WERI-Rb-1 (cell line): ENCODE measurements at regions not wholly inside any gene's neighbourhood (a gene's known extent, or its start where the extent isn't known, plus 50 kb on each side); places are given as distances from the start of the nearest gene placed in this dataset.

Experiments used
- DNase-seq: peaks from one replicate; pipeline ENCODE4 v3.0.0-alpha.2; 2020
- H3K27ac ChIP-seq: fragments of 250-450 bp; sonication (Bioruptor Pico); 2 replicates; pipeline ENCODE4 v1.5.1; 2020; ENCODE audit warnings: mild to moderate bottlenecking, moderate library complexity
- H3K27me3 ChIP-seq: fragments of 250-450 bp; sonication (Bioruptor Pico); 2 replicates; pipeline ENCODE4 v1.5.1; 2021; ENCODE audit warnings: mild to moderate bottlenecking, low read depth, moderate library complexity; ENCODE audit not compliant: insufficient read depth, severe bottlenecking
- H3K36me3 ChIP-seq: fragments of 250-450 bp; sonication (Bioruptor Pico); 2 replicates; pipeline ENCODE4 v1.5.1; 2020; ENCODE audit warnings: mild to moderate bottlenecking, moderate library complexity
- H3K4me3 ChIP-seq: 2 replicates; pipeline ENCODE4 v1.5.1; 2011; ENCODE audit warnings: low read depth, mild to moderate bottlenecking, control low read depth, low read length
- H3K9me3 ChIP-seq: fragments of 250-450 bp; sonication (Bioruptor Pico); 2 replicates; pipeline ENCODE4 v1.5.1; 2021; ENCODE audit warnings: mild to moderate bottlenecking, moderate library complexity; ENCODE audit not compliant: severe bottlenecking
- TF ChIP-seq, protein P1 (sequence below): IDR thresholded peaks from 2 replicates; pipeline ENCODE4 v1.5.1; 2011; ENCODE audit warnings: low read depth, mild to moderate bottlenecking, control low read depth, inconsistent platforms, low read length

GRCh38 chr6:128631031-128631430, 110.6 kb upstream of the PTPRK start:
- no peak overlapping the region for H3K27ac ChIP-seq
- H3K9me3 ChIP-seq: no peaks in the 10 kb centered on the region
- no peak for DNase-seq
- H3K27me3 ChIP-seq: no peaks in the 10 kb centered on the region
- TF ChIP-seq, protein P1, sequence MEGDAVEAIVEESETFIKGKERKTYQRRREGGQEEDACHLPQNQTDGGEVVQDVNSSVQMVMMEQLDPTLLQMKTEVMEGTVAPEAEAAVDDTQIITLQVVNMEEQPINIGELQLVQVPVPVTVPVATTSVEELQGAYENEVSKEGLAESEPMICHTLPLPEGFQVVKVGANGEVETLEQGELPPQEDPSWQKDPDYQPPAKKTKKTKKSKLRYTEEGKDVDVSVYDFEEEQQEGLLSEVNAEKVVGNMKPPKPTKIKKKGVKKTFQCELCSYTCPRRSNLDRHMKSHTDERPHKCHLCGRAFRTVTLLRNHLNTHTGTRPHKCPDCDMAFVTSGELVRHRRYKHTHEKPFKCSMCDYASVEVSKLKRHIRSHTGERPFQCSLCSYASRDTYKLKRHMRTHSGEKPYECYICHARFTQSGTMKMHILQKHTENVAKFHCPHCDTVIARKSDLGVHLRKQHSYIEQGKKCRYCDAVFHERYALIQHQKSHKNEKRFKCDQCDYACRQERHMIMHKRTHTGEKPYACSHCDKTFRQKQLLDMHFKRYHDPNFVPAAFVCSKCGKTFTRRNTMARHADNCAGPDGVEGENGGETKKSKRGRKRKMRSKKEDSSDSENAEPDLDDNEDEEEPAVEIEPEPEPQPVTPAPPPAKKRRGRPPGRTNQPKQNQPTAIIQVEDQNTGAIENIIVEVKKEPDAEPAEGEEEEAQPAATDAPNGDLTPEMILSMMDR: no peak
- no peaks in the 10 kb centered on the region for H3K36me3 ChIP-seq
- no peak overlapping the region for H3K4me3 ChIP-seq

- no peak overlapping the region for H3K4me3 ChIP-seq
- DNase-seq: no peak
- H3K36me3 ChIP-seq: no peaks in the 10 kb centered on the region
- TF ChIP-seq, protein P1: no peak
- H3K27ac ChIP-seq: no peak overlapping the region
- H3K27me3 ChIP-seq: no peaks in the 10 kb centered on the region
- H3K9me3 ChIP-seq: no peaks in the 10 kb centered on the region
Observed at GRCh38 chr6:128630213-128630612, 109.8 kb upstream of the PTPRK start.

- H3K9me3 ChIP-seq: no peaks in the 10 kb centered on the region
- H3K27ac ChIP-seq: no peak overlapping the region
- no peaks in the 10 kb centered on the region for H3K27me3 ChIP-seq
- no peaks in the 10 kb centered on the region for H3K36me3 ChIP-seq
- H3K4me3 ChIP-seq: no peak overlapping the region
- TF ChIP-seq, protein P1: no peak
- no peak for DNase-seq
Observed at GRCh38 chr6:128617285-128617684, 96.9 kb upstream of the PTPRK start.

DNA sequence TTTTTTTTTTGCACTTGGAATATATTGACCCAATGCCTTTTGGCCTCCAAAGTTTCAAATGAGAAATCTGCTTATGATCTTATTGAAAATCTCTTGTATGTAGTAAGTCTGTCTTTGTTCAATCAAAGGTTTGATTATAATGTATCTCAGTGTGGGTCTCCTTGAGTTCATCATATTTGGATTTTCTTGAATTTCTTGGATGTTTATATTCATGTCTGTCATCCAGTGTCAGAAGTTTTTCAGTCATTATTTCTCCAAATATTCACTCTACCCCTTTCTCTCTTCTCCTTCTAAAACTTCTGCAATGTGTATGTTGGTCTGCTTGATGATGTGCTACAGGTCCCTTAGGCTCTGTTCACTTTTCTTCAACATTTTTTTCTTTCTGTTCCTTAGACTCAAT, 95.9 kb upstream of the PTPRK start:
- Histone ChIP-seq H3K27ac (no peak overlapping the region), H3K36me3 (no peaks in the 10 kb centered on the region)
- TF ChIP-seq, protein P1: no peak

GRCh38 chr6:128606611-128607010, 86.2 kb upstream of the PTPRK start:
- H3K27ac ChIP-seq: no peak overlapping the region
- H3K4me3 ChIP-seq: no peak overlapping the region
- TF ChIP-seq, protein P1: no peak
- no peaks in the 10 kb centered on the region for H3K27me3 ChIP-seq
- no peaks in the 10 kb centered on the region for H3K36me3 ChIP-seq
- H3K9me3 ChIP-seq: no peaks in the 10 kb centered on the region
- DNase-seq: no peak

More for the DNA sequence above, 95.9 kb upstream of the PTPRK start:
- DNase-seq: no peak
- Histone ChIP-seq H3K9me3 (no peaks in the 10 kb centered on the region), H3K27me3 (no peaks in the 10 kb centered on the region), H3K4me3 (no peak overlapping the region)

DNA sequence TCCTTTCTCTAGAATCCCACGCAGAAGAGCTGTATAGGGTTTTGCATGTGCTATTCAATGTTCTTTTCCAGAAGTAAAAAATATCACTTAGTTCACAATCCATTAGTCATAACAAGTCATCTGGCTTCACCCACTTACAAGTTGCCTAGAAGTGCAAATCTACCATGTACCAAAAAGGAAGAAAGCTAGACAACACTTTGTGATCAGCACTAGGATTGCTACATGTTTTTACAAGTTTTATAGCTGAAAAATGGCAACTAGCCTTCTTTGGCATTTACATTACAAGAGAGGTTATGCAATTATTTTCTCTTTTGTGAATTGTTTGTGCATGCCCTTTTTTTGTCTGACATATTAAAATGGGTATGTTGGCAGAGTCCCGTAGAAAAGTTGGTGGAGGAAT, 85.6 kb upstream of the PTPRK start:
- H3K36me3 ChIP-seq: no peaks in the 10 kb centered on the region
- no peaks in the 10 kb centered on the region for H3K27me3 ChIP-seq
- no peak overlapping the region for H3K27ac ChIP-seq
- no peak overlapping the region for H3K4me3 ChIP-seq
- H3K9me3 ChIP-seq: no peaks in the 10 kb centered on the region
- no peak for DNase-seq
- TF ChIP-seq, protein P1: no peak
